Inferior parietal cortex (tissue), 1 donor: ENCODE measurements at regions not wholly inside any gene's neighbourhood (a gene's known extent, or its start where the extent isn't known, plus 50 kb on each side); places are given as distances from the start of the nearest gene placed in this dataset.
"Not testable (repeated sequence)": the region's sequence is repeated elsewhere in the genome, so short reads cannot be mapped to it uniquely, and the experiment has no call there.

Source experiments
- DNase-seq: peaks from one replicate; pipeline ENCODE4 v3.0.0-alpha.2; 2016; ENCODE audit errors: extremely low spot score

GRCh38 chr7:35971133-35971891 is 170.5 kb downstream of the SEPTIN7 start:
- DNase-seq, result no peak

GRCh38 chr7:35975851-35976454 is 175.1 kb downstream of the SEPTIN7 start:
- DNase-seq, result peak; percentile 92

- not testable (repeated sequence) for DNase-seq
Observed at GRCh38 chr7:35978816-35979640, 174.0 kb upstream of the EEPD1 start.

- no peak for DNase-seq
Observed at GRCh38 chr7:35982600-35982999, 170.5 kb upstream of the EEPD1 start.

GRCh38 chr7:35983626-35984025 is 169.4 kb upstream of the EEPD1 start:
- no peak for DNase-seq

GRCh38 chr7:35985126-35985754 is 167.8 kb upstream of the EEPD1 start:
- peak; percentile 79 for DNase-seq

- no peak for DNase-seq
Observed at GRCh38 chr7:35987016-35987415, 166.0 kb upstream of the EEPD1 start.

GRCh38 chr7:35988105-35988504 is 164.9 kb upstream of the EEPD1 start:
- DNase-seq, result no peak

GRCh38 chr7:35988818-35989217 is 164.2 kb upstream of the EEPD1 start:
- DNase-seq, result no peak

- no peak for DNase-seq
Observed at GRCh38 chr7:35991511-35992232, 161.4 kb upstream of the EEPD1 start.

GRCh38 chr7:35992436-35992835 is 160.6 kb upstream of the EEPD1 start:
- DNase-seq, result no peak

- no peak for DNase-seq
Observed at GRCh38 chr7:35993113-35993512, 159.9 kb upstream of the EEPD1 start.

- DNase-seq, result no peak
Observed at GRCh38 chr7:35993676-35994606, 159.1 kb upstream of the EEPD1 start.

GRCh38 chr7:35995334-35995733 is 157.7 kb upstream of the EEPD1 start:
- DNase-seq, result no peak

- DNase-seq, result no peak
Observed at GRCh38 chr7:35998481-35998880, 154.6 kb upstream of the EEPD1 start.

- no peak for DNase-seq
Observed at GRCh38 chr7:36001546-36001945, 151.5 kb upstream of the EEPD1 start.

- no peak for DNase-seq
Observed at GRCh38 chr7:36002900-36003299, 150.2 kb upstream of the EEPD1 start.

- no peak for DNase-seq
Observed at GRCh38 chr7:36003343-36003742, 149.7 kb upstream of the EEPD1 start.

GRCh38 chr7:36005293-36005692 is 147.8 kb upstream of the EEPD1 start:
- no peak for DNase-seq

GRCh38 chr7:36005876-36006275 is 147.2 kb upstream of the EEPD1 start:
- no peak for DNase-seq
